GM12878 (cell line): ENCODE measurements at regions not wholly inside any gene's neighbourhood (a gene's known extent, or its start where the extent isn't known, plus 50 kb on each side); places are given as distances from the start of the nearest gene placed in this dataset.

Source experiments
- ATAC-seq: fragments of 200-7000 bp; cut with Tn5 transposase; 3 replicates; pipeline ENCODE4 v1.9.1; 2020; ENCODE audit warnings: mild to moderate bottlenecking, moderate library complexity
- BruUV-seq: library from RNA; stranded (reverse); fragments of 400-500 nt; replicated peaks from 2 replicates; lab custom pipeline; 2021; lab: Mats Ljungman, UMichigan
- CTCF ChIA-PET: fragments of 300-600 bp; sonication (Branson Sonifier 250); formaldehyde crosslinking; extraction: SDS; loops from one replicate; lab custom pipeline; 2021; ENCODE audit warnings: inconsistent platforms; lab: Yijun Ruan, JAX
- POLR2A ChIA-PET: fragments of 350-600 bp; formaldehyde crosslinking; extraction: SDS; loops from one replicate; lab custom pipeline; 2021; ENCODE audit warnings: inconsistent platforms; lab: Charles Lee
- RAD21 ChIA-PET: fragments of 300-600 bp; sonication (Branson Sonifier 250); formaldehyde crosslinking; loops from one replicate; lab custom pipeline; 2023; ENCODE audit warnings: antibody characterized with exemption; ENCODE audit not compliant: unreplicated experiment; lab: Charles Lee
- SMC1A ChIA-PET: fragments of 300-600 bp; sonication (Branson Sonifier 250); formaldehyde crosslinking; loops from one replicate; lab custom pipeline; 2023; ENCODE audit not compliant: unreplicated experiment, uncharacterized antibody; lab: Charles Lee
- DNase-seq: peaks from one replicate; pipeline ENCODE4 v3.0.0-alpha.2; 2011; ENCODE audit warnings: low read depth, low spot score
- FAIRE-seq: peaks from 3 replicates; lab custom pipeline; 2011; peaks lifted over from hg19 to GRCh38; lab: Jason Lieb, UNC
- H2AFZ ChIP-seq: 2 replicates; pipeline ENCODE4 v1.6.0; 2011; ENCODE audit warnings: low read depth, low read length, control low read depth; ENCODE audit not compliant: control insufficient read depth
- H3K27ac ChIP-seq: 2 replicates; pipeline ENCODE4 v1.5.1; 2011; ENCODE audit warnings: control low read depth; ENCODE audit not compliant: control insufficient read depth, insufficient read depth
- H3K27me3 ChIP-seq, 2 experiments: replicated peaks in 1 of 2; 2 replicates each; pipeline versions ENCODE4 v1.6.0 to v1.6.1; 2011; ENCODE audit warnings: low read length in 1 of 2; ENCODE audit not compliant: control insufficient read depth in 2 of 2, insufficient read depth in 2 of 2
- H3K36me3 ChIP-seq, 2 experiments: 2 replicates each; pipeline ENCODE4 v1.5.1; 2011; ENCODE audit warnings: low read length in 1 of 2; ENCODE audit not compliant: control insufficient read depth in 2 of 2, insufficient read depth in 2 of 2
- H3K4me1 ChIP-seq: 2 replicates; pipeline ENCODE4 v1.6.1; 2011; ENCODE audit warnings: mild to moderate bottlenecking, low read length, moderate library complexity, mixed read lengths; ENCODE audit not compliant: control insufficient read depth, insufficient read depth
- H3K4me2 ChIP-seq: 2 replicates; pipeline ENCODE4 v1.6.0; 2011; ENCODE audit warnings: control low read depth; ENCODE audit not compliant: control insufficient read depth, insufficient read depth
- H3K4me3 ChIP-seq: fragments of 200-600 bp; sonication (generic); 2 replicates; pipeline ENCODE4 v1.5.1; 2016
- H3K79me2 ChIP-seq: 2 replicates; pipeline ENCODE4 v1.6.0; 2011; ENCODE audit warnings: low read length; ENCODE audit not compliant: control insufficient read depth, insufficient read depth
- H3K9ac ChIP-seq: 2 replicates; pipeline ENCODE4 v1.8.0; 2011; ENCODE audit warnings: low read length, control low read depth, mixed read lengths; ENCODE audit not compliant: control insufficient read depth, insufficient read depth
- H3K9me3 ChIP-seq: replicated peaks from 3 replicates; pipeline ENCODE4 v1.5.1; 2011; ENCODE audit warnings: mild to moderate bottlenecking, low read length; ENCODE audit not compliant: control insufficient read depth, insufficient read depth
- H4K20me1 ChIP-seq: 2 replicates; pipeline ENCODE4 v1.6.0; 2011; ENCODE audit not compliant: control insufficient read depth, insufficient read depth
- BACH1 ChIP-seq: fragments of 450-650 bp; IDR thresholded peaks from 2 replicates; pipeline ENCODE4 v1.6.1; 2017; ENCODE audit warnings: mild to moderate bottlenecking, borderline replicate concordance
- DPF2 ChIP-seq: fragments of 450-650 bp; IDR thresholded peaks from 2 replicates; pipeline ENCODE4 v1.6.1; 2017; ENCODE audit warnings: mild to moderate bottlenecking
- EZH2 ChIP-seq: IDR thresholded peaks from 2 replicates; pipeline ENCODE4 v1.6.1; 2012; ENCODE audit warnings: low read depth, mild to moderate bottlenecking, control low read depth, inconsistent platforms, low read length, borderline replicate concordance; ENCODE audit not compliant: control insufficient read depth
- HDAC2 ChIP-seq: fragments of 200-600 bp; sonication (generic); IDR thresholded peaks from 2 replicates; pipeline ENCODE4 v1.6.1; 2017
- IRF3 ChIP-seq: fragments of 450-650 bp; IDR thresholded peaks from 2 replicates; pipeline ENCODE4 v1.6.1; 2014; ENCODE audit warnings: mild to moderate bottlenecking
- MEF2B ChIP-seq: fragments of 450-650 bp; IDR thresholded peaks from 2 replicates; pipeline ENCODE4 v1.6.1; 2018; ENCODE audit warnings: mild to moderate bottlenecking, moderate library complexity; ENCODE audit not compliant: partially characterized antibody, poor library complexity, severe bottlenecking
- NRF1 ChIP-seq: conservative IDR thresholded peaks from 2 replicates; pipeline ENCODE4 v1.6.1; 2011; ENCODE audit warnings: mild to moderate bottlenecking, low read depth, low read length, improper control_type of control experiment
- POLR2AphosphoS2 ChIP-seq: IDR thresholded peaks from 2 replicates; pipeline ENCODE4 v1.6.1; 2011; ENCODE audit warnings: low read depth, mild to moderate bottlenecking, low read length, improper control_type of control experiment, moderate library complexity
- POU2F2 ChIP-seq: IDR thresholded peaks from 3 replicates; pipeline ENCODE4 v1.6.1; 2011; ENCODE audit warnings: low read depth, mild to moderate bottlenecking, low read length, borderline replicate concordance
- RB1 ChIP-seq: fragments of 450-650 bp; formaldehyde crosslinking; IDR thresholded peaks from 2 replicates; pipeline ENCODE4 v1.6.1; 2017; ENCODE audit warnings: mild to moderate bottlenecking, borderline replicate concordance
- SP1 ChIP-seq: IDR thresholded peaks from one replicate; pipeline ENCODE4 v1.6.1; 2011; ENCODE audit warnings: low read depth, low read length
- USF1 ChIP-seq: IDR thresholded peaks from 2 replicates; pipeline ENCODE4 v1.6.1; 2011; ENCODE audit warnings: borderline replicate concordance, low read depth, mild to moderate bottlenecking, moderate library complexity, mixed read lengths, low read length; ENCODE audit not compliant: insufficient read depth; ENCODE audit errors: extremely low read length
- ZBTB11 ChIP-seq: fragments of 450-650 bp; formaldehyde crosslinking; IDR thresholded peaks from 2 replicates; pipeline ENCODE4 v1.5.0; 2022; ENCODE audit warnings: mild to moderate bottlenecking, missing genetic modification characterization
- WGBS: methylation state at CpG from one replicate; pipeline ENCODE4 v1.1.6; 2016; ENCODE audit warnings: low lambda C conversion rate; ENCODE audit not compliant: insufficient replicate concordance, insufficient coverage; ENCODE audit errors: missing lambda C conversion rate; 5-methylcytosine and 5-hydroxymethylcytosine counted together
- in situ Hi-C: fragments of 300-500 bp; cut with MboI; formaldehyde crosslinking; loops from 9 replicates; pipeline ENCODE4 v1.14.3; 2018; ENCODE audit warnings: mixed read lengths
- intact Hi-C: fragments of 100-400 bp; cut with micrococcal nuclease; formaldehyde crosslinking; loops from one replicate; pipeline ENCODE4 v1.14.2; 2022; ENCODE audit not compliant: unreplicated experiment

- CTCF ChIA-PET = no interaction called here
- no peak overlapping the region for H3K9ac ChIP-seq
- no peak for TF ChIP-seq USF1
- TF ChIP-seq DPF2 = no peak
- TF ChIP-seq NRF1 = no peak
- no peak for TF ChIP-seq HDAC2
- no peak for TF ChIP-seq POLR2AphosphoS2
- TF ChIP-seq RB1 = no peak
- no peak for TF ChIP-seq EZH2
- TF ChIP-seq MEF2B = no peak
- TF ChIP-seq, all 136 proteins: peak for 0
- Histone ChIP-seq H3K27me3 (no peaks in the 10 kb centered on the region), H3K4me3 (no peak overlapping the region), H3K9me3 (no peaks in the 10 kb centered on the region), H3K36me3 (no peaks in the 10 kb centered on the region), H3K4me1 (no peaks in the 10 kb centered on the region), H2AFZ (no peak overlapping the region), H4K20me1 (no peaks in the 10 kb centered on the region), H3K79me2 (no peaks in the 10 kb centered on the region), H3K27ac (no peak overlapping the region), H3K4me2 (no peak overlapping the region)
- no TSS peak for BruUV-seq
- intact Hi-C loops (no loop called here), in situ Hi-C loops (no loop called here)
- POLR2A ChIA-PET = interaction anchor here (0.5 kb wide), 1 partner anchor 291 kb away, joined by 4 read pairs; no protein-coding TSS in a partner anchor
- no peak for DNase-seq
- 17% methylated on average over 4 of the region's 4 CpGs for WGBS
- no peak for ATAC-seq
- no peak for FAIRE-seq
- RAD21 ChIA-PET = no interaction called here
- SMC1A ChIA-PET = no interaction called here
Observed at GRCh38 chr21:20627594-20627993, 370.6 kb upstream of the NCAM2 start.

GRCh38 chr21:20631633-20632032, 366.6 kb upstream of the NCAM2 start:
- no peaks in the 10 kb centered on the region for H3K79me2 ChIP-seq
- no peak overlapping the region for H3K9ac ChIP-seq
- H3K4me1 ChIP-seq = no peaks in the 10 kb centered on the region
- H3K4me3 ChIP-seq = no peak overlapping the region
- H4K20me1 ChIP-seq = no peaks in the 10 kb centered on the region
- no peaks in the 10 kb centered on the region for H3K27me3 ChIP-seq
- ChIA-PET CTCF (no interaction called here), SMC1A (no interaction called here), RAD21 (no interaction called here), POLR2A (no interaction called here)
- H3K4me2 ChIP-seq = no peak overlapping the region
- DNase-seq (no peak), ATAC-seq (no peak), FAIRE-seq (no peak)
- 45% methylated on average over 1 of the region's 1 CpG for WGBS
- H3K9me3 ChIP-seq = no peaks in the 10 kb centered on the region; the same call in 2 of the 3 replicates
- BruUV-seq = no TSS peak
- no peak overlapping the region for H2AFZ ChIP-seq
- intact Hi-C loops = no loop called here
- H3K27ac ChIP-seq = no peak overlapping the region
- no peaks in the 10 kb centered on the region for H3K36me3 ChIP-seq
- in situ Hi-C loops = no loop called here
- TF ChIP-seq IRF3 (no peak), BACH1 (no peak), DPF2 (no peak), SP1 (no peak), ZBTB11 (CRISPR knock-in tag) (no peak), POU2F2 (no peak)
